IMR-90 (cell line): ENCODE measurements at regions not wholly inside any gene's neighbourhood (a gene's known extent, or its start where the extent isn't known, plus 50 kb on each side); places are given as distances from the start of the nearest gene placed in this dataset.

Experiments
- ATAC-seq: fragments of 200-7000 bp; cut with Tn5 transposase; 2 replicates; pipeline ENCODE4 v1.9.1; 2020; ENCODE audit warnings: low read depth, mild to moderate bottlenecking, moderate library complexity
- BruUV-seq: library from RNA; stranded (reverse); fragments of 400-500 nt; replicated peaks from 2 replicates; lab custom pipeline; 2021; lab: Mats Ljungman, UMichigan
- CTCF ChIA-PET: fragments of 300-600 bp; formaldehyde crosslinking; extraction: SDS; loops from one replicate; lab custom pipeline; 2021; ENCODE audit warnings: antibody characterized with exemption; lab: Yijun Ruan, JAX
- POLR2A ChIA-PET: fragments of 300-600 bp; sonication (Branson Sonifier 250); formaldehyde crosslinking; loops from one replicate; lab custom pipeline; 2022; ENCODE audit warnings: antibody characterized with exemption; ENCODE audit not compliant: unreplicated experiment; lab: Charles Lee
- DNase-seq: peaks from one replicate; pipeline ENCODE4 v3.0.0; 2013
- H2AFZ ChIP-seq: replicated peaks from 2 replicates; pipeline ENCODE3; 2013; ENCODE audit warnings: low read length, mild to moderate bottlenecking; ENCODE audit not compliant: poor library complexity
- H2AK5ac ChIP-seq: 2 replicates; pipeline ENCODE4 v1.6.1; 2013; ENCODE audit warnings: low read depth, low read length, inconsistent platforms
- H2AK9ac ChIP-seq: replicated peaks from 2 replicates; pipeline ENCODE3; 2013; ENCODE audit warnings: mild to moderate bottlenecking, low read depth, low read length, moderate library complexity; ENCODE audit not compliant: poor library complexity
- H2BK120ac ChIP-seq: 2 replicates; pipeline ENCODE4 v1.6.1; 2013; ENCODE audit warnings: low read depth, low read length, inconsistent platforms
- H2BK15ac ChIP-seq: 3 replicates; pipeline ENCODE4 v1.6.1; 2013; ENCODE audit warnings: low read depth, low read length, inconsistent platforms
- H2BK20ac ChIP-seq: 2 replicates; pipeline ENCODE4 v1.6.1; 2013; ENCODE audit warnings: low read depth, mild to moderate bottlenecking, inconsistent platforms, low read length, moderate library complexity
- H2BK5ac ChIP-seq: 2 replicates; pipeline ENCODE4 v1.6.1; 2013; ENCODE audit warnings: mild to moderate bottlenecking, low read depth, low read length, inconsistent platforms; ENCODE audit not compliant: poor library complexity, severe bottlenecking
- H3K14ac ChIP-seq: replicated peaks from 2 replicates; pipeline ENCODE4 v1.6.1; 2013; ENCODE audit warnings: low read depth, low read length, inconsistent platforms
- H3K18ac ChIP-seq: 2 replicates; pipeline ENCODE4 v1.6.1; 2013; ENCODE audit warnings: low read depth, low read length, control low read depth
- H3K23ac ChIP-seq: 2 replicates; pipeline ENCODE4 v1.6.1; 2013; ENCODE audit warnings: low read depth, low read length, inconsistent platforms
- H3K27ac ChIP-seq: 2 replicates; pipeline ENCODE4 v1.5.1; 2013; ENCODE audit warnings: mild to moderate bottlenecking, control low read depth, low read length; ENCODE audit not compliant: insufficient read depth
- H3K27me3 ChIP-seq: 2 replicates; pipeline ENCODE4 v1.6.1; 2013; ENCODE audit warnings: low read length; ENCODE audit not compliant: control insufficient read depth, insufficient read depth
- H3K36me3 ChIP-seq: 2 replicates; pipeline ENCODE4 v1.6.1; 2013; ENCODE audit warnings: low read length, mixed read lengths; ENCODE audit not compliant: control insufficient read depth, insufficient read depth
- H3K4ac ChIP-seq: 2 replicates; pipeline ENCODE4 v1.6.1; 2013; ENCODE audit warnings: low read depth, low read length, inconsistent platforms
- H3K4me1 ChIP-seq: 2 replicates; pipeline ENCODE4 v1.6.1; 2013; ENCODE audit warnings: low read length, mixed read lengths; ENCODE audit not compliant: control insufficient read depth, insufficient read depth
- H3K4me2 ChIP-seq: 2 replicates; pipeline ENCODE4 v1.6.1; 2013; ENCODE audit warnings: low read depth, mild to moderate bottlenecking, control low read depth, low read length, moderate library complexity
- H3K4me3 ChIP-seq: 2 replicates; pipeline ENCODE4 v1.5.1; 2013; ENCODE audit warnings: low read depth, mild to moderate bottlenecking, control low read depth, low read length, moderate library complexity; ENCODE audit not compliant: insufficient read depth
- H3K56ac ChIP-seq: 2 replicates; pipeline ENCODE4 v1.6.1; 2013; ENCODE audit warnings: low read length, inconsistent platforms; ENCODE audit not compliant: insufficient read depth; ENCODE audit errors: extremely low read depth
- H3K79me1 ChIP-seq, 2 experiments: 2 replicates each; pipeline ENCODE4 v1.6.1; 2013; ENCODE audit warnings: low read length in 2 of 2, inconsistent platforms in 1 of 2, low read depth in 1 of 2
- H3K9ac ChIP-seq: 2 replicates; pipeline ENCODE4 v1.6.1; 2013; ENCODE audit warnings: low read depth, low read length, control low read depth
- H3K9me1 ChIP-seq: 2 replicates; pipeline ENCODE4 v1.6.1; 2013; ENCODE audit warnings: low read length, inconsistent platforms; ENCODE audit not compliant: insufficient read depth
- H3K9me3 ChIP-seq: 2 replicates; pipeline ENCODE4 v1.6.1; 2013; ENCODE audit warnings: low read length; ENCODE audit not compliant: control insufficient read depth, insufficient read depth
- H4K20me1 ChIP-seq: 2 replicates; pipeline ENCODE4 v1.6.1; 2013; ENCODE audit warnings: low read length, inconsistent platforms; ENCODE audit not compliant: insufficient read depth
- H4K5ac ChIP-seq: 2 replicates; pipeline ENCODE4 v1.6.1; 2013; ENCODE audit warnings: mild to moderate bottlenecking, low read depth, low read length, control low read depth
- H4K8ac ChIP-seq, 2 experiments: 2 replicates each; pipeline ENCODE4 v1.6.1; 2013; ENCODE audit warnings: low read depth in 2 of 2, low read length in 2 of 2, control low read depth in 1 of 2, inconsistent platforms in 1 of 2
- H4K91ac ChIP-seq: 2 replicates; pipeline ENCODE4 v1.6.1; 2013; ENCODE audit warnings: low read depth, low read length, inconsistent platforms; ENCODE audit not compliant: insufficient read depth
- BHLHE40 ChIP-seq: fragments of 150-350 bp; IDR thresholded peaks from 2 replicates; pipeline ENCODE4 v1.6.1; 2016; ENCODE audit warnings: mild to moderate bottlenecking, low read depth, low read length
- CHD1 ChIP-seq: IDR thresholded peaks from 2 replicates; pipeline ENCODE4 v1.6.1; 2012; ENCODE audit warnings: low read depth, low read length, improper control_type of control experiment
- FOS ChIP-seq: fragments of 150-350 bp; IDR thresholded peaks from 2 replicates; pipeline ENCODE4 v1.6.1; 2016; ENCODE audit warnings: low read depth, low read length
- MXI1 ChIP-seq: IDR thresholded peaks from 2 replicates; pipeline ENCODE4 v1.6.1; 2012; ENCODE audit warnings: low read depth, mild to moderate bottlenecking, low read length, moderate library complexity, borderline replicate concordance
- NFE2L2 ChIP-seq: fragments of 150-350 bp; IDR thresholded peaks from 2 replicates; pipeline ENCODE4 v1.6.1; 2016; ENCODE audit warnings: low read depth, mild to moderate bottlenecking, low read length
- RAD21 ChIP-seq: IDR thresholded peaks from 2 replicates; pipeline ENCODE4 v1.6.1; 2012; ENCODE audit warnings: low read length, improper control_type of control experiment
- RFX5 ChIP-seq: IDR thresholded peaks from 2 replicates; pipeline ENCODE4 v1.8.0; 2012; ENCODE audit warnings: low read depth, mild to moderate bottlenecking, low read length, moderate library complexity
- WGBS, 2 experiments: methylation state at CpG; one replicate each; pipeline versions ENCODE4 v1.1.5 to v1.1.7; 2013; ENCODE audit warnings: missing lambda C conversion rate in 2 of 2; ENCODE audit not compliant: insufficient read length in 1 of 2; ENCODE audit errors: extremely low coverage in 2 of 2; 5-methylcytosine and 5-hydroxymethylcytosine counted together
- dilution Hi-C: fragments of 300-500 bp; cut with HindIII; formaldehyde crosslinking; loops from one replicate; pipeline ENCODE4 v1.14.3; 2018; ENCODE audit warnings: low sequenced_read_pairs; ENCODE audit not compliant: unreplicated experiment
- in situ Hi-C: fragments of 300-500 bp; cut with MboI; formaldehyde crosslinking; loops from 3 replicates; pipeline ENCODE4 v1.14.3; 2019; ENCODE audit warnings: low sequenced_read_pairs, inconsistent platforms, mixed read lengths
- intact Hi-C: fragments of 100-400 bp; cut with micrococcal nuclease; formaldehyde crosslinking; loops from 2 replicates; pipeline ENCODE4 v1.10.0; 2022
- TF ChIP-seq, protein P1 (sequence below): conservative IDR thresholded peaks from 2 replicates; pipeline ENCODE4 v1.5.1; 2012; ENCODE audit warnings: mild to moderate bottlenecking, low read depth, low read length, improper control_type of control experiment

DNA sequence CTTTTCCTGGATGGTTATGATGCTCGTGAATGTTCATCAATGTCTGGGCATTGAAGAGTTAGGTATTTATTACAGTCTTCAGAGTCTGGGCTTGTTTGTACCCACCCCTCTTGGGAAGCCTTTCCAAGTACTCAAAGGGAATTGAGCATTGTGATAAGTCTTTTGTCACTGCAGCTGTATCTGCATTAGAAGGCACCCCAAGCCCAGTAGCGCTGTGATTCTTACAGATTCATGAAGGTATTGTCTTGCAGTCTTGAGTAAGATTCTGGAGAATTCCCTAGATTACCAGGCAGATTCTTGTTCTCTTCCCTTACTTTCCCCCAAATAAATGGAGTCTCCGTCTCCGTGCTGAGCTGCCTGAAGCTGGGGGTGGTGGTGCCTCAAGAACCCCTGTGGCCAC is 173.4 kb upstream of the HUWE1 start:
- Histone ChIP-seq H3K56ac (no peak overlapping the region), H4K5ac (no peak overlapping the region), H3K9me3 (no peaks in the 10 kb centered on the region), H2AK9ac (no peak overlapping the region), H2BK15ac (no peak overlapping the region), H3K4me2 (no peak overlapping the region), H3K14ac (no peak overlapping the region), H2BK120ac (no peak overlapping the region), H3K18ac (no peak overlapping the region), H4K20me1 (no peaks in the 10 kb centered on the region), H3K9me1 (no peaks in the 10 kb centered on the region), H4K91ac (no peak overlapping the region), H4K8ac (no peak overlapping the region), H2BK20ac (no peak overlapping the region), H2BK5ac (no peak overlapping the region), H3K36me3 (no peaks in the 10 kb centered on the region), H3K27ac (no peak overlapping the region), H3K79me1 (no peaks in the 10 kb centered on the region), H2AFZ (no peak overlapping the region), H3K23ac (no peak overlapping the region), H3K4ac (no peak overlapping the region), H3K27me3 (peaks cover 7% of the 10 kb centered on the region), H2AK5ac (no peak overlapping the region), H3K4me3 (no peak overlapping the region), H3K4me1 (no peaks in the 10 kb centered on the region), H3K9ac (no peak overlapping the region)
- ChIA-PET POLR2A (no interaction called here), CTCF (no interaction called here)
- BruUV-seq: no TSS peak
- in situ Hi-C loops: no loop called here
- TF ChIP-seq CHD1: no peak
- TF ChIP-seq NFE2L2: no peak
- TF ChIP-seq FOS: no peak
- no peak for TF ChIP-seq MXI1
- no peak for TF ChIP-seq BHLHE40
- no peak for TF ChIP-seq RFX5
- TF ChIP-seq, protein P1, sequence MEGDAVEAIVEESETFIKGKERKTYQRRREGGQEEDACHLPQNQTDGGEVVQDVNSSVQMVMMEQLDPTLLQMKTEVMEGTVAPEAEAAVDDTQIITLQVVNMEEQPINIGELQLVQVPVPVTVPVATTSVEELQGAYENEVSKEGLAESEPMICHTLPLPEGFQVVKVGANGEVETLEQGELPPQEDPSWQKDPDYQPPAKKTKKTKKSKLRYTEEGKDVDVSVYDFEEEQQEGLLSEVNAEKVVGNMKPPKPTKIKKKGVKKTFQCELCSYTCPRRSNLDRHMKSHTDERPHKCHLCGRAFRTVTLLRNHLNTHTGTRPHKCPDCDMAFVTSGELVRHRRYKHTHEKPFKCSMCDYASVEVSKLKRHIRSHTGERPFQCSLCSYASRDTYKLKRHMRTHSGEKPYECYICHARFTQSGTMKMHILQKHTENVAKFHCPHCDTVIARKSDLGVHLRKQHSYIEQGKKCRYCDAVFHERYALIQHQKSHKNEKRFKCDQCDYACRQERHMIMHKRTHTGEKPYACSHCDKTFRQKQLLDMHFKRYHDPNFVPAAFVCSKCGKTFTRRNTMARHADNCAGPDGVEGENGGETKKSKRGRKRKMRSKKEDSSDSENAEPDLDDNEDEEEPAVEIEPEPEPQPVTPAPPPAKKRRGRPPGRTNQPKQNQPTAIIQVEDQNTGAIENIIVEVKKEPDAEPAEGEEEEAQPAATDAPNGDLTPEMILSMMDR: no peak
- TF ChIP-seq RAD21: no peak
- no CpG with 5 or more reads among the region's 4 CpGs for WGBS, 2 experiments
- dilution Hi-C loops: no loop called here
- intact Hi-C loops: no loop called here
- ATAC-seq (no peak), DNase-seq (no peak)
